Skin epidermis (tissue), 12 donors: ENCODE measurements at regions not wholly inside any gene's neighbourhood (a gene's known extent, or its start where the extent isn't known, plus 50 kb on each side); places are given as distances from the start of the nearest gene placed in this dataset.
"Not testable (repeated sequence)": the region's sequence is repeated elsewhere in the genome, so short reads cannot be mapped to it uniquely, and the experiment has no call there.

Experiments
- H3K27ac ChIP-seq, 21 experiments: fragments of 200-600 bp; sonication (generic) in 11 of 21; one replicate each; pipeline ENCODE4 v1.5.0; 2020; ENCODE audit warnings: mild to moderate bottlenecking in 3 of 21, inconsistent platforms in 2 of 21, moderate library complexity in 2 of 21
- H3K4me3 ChIP-seq, 7 experiments: fragments of 200-600 bp; sonication (generic) in 2 of 7; one replicate each; pipeline ENCODE4 v1.5.0; 2020; ENCODE audit warnings: inconsistent platforms in 2 of 7, mild to moderate bottlenecking in 2 of 7, moderate library complexity in 1 of 7

DNA sequence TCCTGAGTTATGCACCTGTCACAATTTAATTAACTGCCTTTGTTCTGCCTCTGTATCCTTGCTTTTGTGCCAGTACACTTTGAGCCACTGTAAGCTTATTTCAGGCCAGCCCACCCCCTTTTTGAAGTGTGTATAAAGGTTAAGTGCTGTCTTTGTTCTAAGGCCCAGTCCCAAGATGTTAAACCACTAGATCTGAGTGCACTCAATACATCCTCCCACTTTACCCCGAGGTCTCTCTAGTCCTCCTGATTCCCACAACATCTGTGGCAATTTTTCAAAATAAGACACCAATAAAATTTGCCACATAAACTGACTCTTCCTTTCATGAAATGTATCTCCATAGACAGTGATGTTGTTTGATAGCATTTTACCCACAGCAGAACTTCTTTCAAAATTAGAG is 124.1 kb upstream of the SPIN4 start:
- no peak overlapping the region for H3K27ac ChIP-seq
- no peak overlapping the region for H3K4me3 ChIP-seq

DNA sequence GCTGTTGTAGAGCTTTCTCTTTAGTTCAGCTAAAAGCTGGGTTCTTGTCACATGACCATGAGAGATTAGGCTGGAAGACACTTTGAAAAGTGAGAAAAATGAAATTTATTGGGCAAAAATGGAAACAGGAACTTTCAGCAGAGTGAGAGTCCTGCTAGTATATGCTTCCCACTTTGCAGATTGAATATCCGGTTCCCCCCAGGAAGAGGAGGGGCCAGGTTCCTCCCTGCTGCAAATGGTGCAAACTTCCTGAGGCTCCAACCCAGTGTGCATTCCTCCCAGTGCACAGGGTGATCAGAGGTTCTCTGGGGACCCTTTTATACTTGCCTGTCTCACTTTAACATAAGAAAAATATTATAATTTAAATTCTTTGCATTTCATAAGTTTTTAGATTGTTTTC is 119.9 kb upstream of the SPIN4 start:
- no peak overlapping the region for H3K27ac ChIP-seq
- H3K4me3 ChIP-seq: no peak overlapping the region

DNA sequence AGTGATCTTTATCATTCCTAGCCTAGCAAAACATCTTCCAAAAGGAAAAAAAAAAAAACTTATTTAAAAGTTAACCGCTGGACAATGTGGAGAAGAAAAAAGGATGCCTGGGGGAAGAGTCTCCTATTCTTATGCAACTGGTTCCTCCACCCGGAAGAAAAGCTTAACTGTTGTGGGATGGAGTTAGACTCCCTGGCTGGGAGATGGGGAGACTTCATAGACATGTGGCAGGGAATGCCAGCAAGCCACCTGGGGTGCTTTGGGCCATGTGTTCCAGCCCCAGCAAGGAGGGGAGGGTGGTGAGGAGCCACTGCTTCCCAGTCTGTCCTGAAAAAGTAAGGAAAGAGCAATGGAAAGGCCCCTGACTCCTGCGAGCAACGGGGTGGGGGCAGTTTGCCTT is 119.4 kb upstream of the SPIN4 start:
- no peak overlapping the region for H3K27ac ChIP-seq
- H3K4me3 ChIP-seq: no peak overlapping the region

DNA sequence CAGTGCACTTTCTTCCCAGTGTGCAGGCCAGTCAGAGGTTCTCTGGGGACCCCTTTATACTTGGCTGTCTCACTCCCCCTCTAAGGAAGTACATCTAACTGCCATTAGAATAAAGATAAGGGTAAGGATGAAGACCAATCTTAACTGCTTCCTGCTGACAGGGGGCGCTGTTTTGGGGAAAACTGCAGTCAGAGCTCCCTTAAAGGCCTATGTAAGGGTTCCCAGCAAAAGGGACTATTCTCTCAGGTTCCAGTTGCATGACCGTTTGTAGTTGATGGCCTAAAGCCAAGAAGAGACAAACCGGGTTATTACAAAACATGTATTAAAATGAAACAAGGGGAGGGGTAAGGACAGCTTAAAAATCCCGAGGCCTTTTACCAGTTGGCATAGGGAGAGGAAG is 115.6 kb upstream of the SPIN4 start:
- Histone ChIP-seq H3K27ac (no peak overlapping the region), H3K4me3 (no peak overlapping the region)

DNA sequence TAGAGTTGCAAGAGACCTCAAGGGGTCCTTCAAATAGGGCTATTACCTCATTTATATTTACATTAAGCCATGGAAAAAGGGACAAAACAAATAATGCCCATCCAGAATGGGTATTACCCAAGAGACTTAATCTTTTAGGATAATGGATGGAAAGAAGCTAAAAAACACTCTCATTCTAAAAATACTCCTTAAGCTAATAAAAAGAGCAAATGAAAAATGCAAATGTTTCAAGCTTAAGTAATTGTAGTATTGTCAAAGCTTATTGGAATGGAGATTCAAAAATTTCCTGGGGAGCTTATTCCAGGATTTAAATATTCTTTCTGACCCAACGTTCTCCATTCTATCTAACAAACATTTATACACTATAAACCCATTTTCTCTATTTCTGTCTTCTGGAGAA is 107.8 kb upstream of the SPIN4 start:
- Histone ChIP-seq H3K4me3 (no peak overlapping the region), H3K27ac (no peak overlapping the region)

DNA sequence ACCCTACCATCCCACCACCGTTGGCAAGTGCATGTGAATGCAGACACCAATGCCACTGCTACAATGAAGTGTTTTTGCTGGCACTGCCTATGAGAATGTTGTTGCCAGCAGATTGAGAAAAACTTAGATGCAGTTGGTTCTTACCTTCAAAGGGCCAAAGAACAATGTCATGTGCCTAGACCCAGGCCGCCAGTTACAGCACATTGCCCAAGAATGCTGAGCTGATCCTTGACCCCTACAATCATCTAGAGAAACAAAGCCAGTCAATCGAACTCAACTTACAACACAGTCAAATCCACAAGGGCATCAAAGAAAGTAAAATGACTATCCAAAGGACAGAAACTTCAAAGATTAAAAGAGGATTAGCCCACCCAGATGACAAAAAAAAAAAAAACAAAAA is 102.4 kb upstream of the SPIN4 start:
- no peak overlapping the region for H3K4me3 ChIP-seq
- H3K27ac ChIP-seq: no peak overlapping the region

DNA sequence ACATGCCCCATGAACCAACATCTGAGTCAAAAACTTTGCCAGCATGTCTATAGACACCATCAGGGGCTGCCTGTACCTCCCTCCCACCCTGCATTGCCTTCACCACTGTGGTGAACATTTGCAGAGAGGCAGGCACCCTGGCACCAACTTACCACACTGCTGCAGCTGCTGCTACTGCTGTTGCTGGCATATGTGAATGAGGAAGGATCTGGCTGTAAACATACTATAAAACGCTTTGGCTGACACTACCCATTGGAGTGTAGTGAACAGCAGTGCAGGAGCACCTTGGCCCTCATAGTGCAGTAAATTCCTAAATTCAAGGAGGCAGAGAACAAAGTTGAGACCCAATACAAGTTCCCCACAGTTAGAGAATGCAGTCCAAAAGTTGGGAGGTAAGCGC is 90.6 kb upstream of the SPIN4 start:
- Histone ChIP-seq H3K4me3 (no peak overlapping the region), H3K27ac (no peak overlapping the region)

DNA sequence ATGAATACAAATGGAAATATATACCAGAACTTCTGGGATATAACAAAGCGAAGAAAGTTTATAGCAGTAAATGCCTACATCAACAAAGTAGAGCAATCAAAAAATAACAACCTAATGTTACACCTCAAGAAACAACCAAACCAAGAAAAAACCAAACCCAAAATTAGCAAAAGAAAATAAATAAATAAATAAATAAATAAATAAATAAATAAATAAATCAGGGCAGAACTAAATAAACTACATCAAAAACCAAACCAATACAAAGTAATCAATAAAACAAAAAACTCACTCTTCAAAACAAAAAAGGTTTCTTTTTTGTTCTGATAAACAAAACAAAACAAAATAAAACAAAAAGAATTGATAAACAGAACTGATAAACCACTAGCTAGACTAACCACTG is 88.4 kb upstream of the SPIN4 start:
- Histone ChIP-seq H3K27ac (no peak overlapping the region), H3K4me3 (no peak overlapping the region)

DNA sequence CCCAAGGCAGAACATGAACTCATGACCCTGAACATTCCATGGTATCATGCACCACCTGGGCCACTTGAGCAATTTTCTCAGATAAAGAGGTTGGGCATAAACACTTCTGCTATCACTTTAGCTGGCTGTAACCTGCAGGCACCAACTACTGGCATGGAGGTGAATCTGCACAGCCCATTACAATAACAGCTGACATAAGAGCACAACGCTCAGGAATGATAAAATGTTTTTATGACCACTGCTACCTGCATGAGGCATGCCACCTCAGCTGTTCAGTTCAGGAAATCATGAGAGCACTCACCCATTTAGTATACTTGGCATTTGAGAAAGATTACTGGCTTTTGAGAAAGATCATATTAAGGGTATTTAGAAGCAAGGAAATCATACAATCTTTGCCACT is 85.7 kb upstream of the SPIN4 start:
- no peak overlapping the region for H3K27ac ChIP-seq
- H3K4me3 ChIP-seq: no peak overlapping the region

DNA sequence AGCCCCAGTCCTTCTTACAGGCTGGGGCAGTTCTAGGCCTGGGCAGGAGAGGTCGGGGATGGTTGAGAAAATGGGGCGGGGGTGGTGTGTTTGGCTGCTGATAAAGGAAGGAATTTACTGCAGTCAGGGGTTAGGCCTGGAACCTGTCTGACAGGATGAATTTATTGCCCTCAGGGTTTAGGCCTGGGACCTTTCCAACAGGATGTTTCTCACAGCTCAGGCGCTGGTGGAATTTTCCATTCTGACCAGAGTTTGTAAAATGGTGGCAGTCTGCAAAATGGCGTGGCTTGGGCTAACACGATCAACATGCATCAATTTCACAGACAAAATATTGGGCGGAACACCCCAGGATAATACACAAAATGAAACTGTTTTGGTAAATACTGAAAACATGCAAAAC is 83.5 kb upstream of the SPIN4 start:
- Histone ChIP-seq H3K27ac (peak overlapping the region in 3 of 21 experiments; percentile 3 to 35 (median 31)), H3K4me3 (no peak overlapping the region)

DNA sequence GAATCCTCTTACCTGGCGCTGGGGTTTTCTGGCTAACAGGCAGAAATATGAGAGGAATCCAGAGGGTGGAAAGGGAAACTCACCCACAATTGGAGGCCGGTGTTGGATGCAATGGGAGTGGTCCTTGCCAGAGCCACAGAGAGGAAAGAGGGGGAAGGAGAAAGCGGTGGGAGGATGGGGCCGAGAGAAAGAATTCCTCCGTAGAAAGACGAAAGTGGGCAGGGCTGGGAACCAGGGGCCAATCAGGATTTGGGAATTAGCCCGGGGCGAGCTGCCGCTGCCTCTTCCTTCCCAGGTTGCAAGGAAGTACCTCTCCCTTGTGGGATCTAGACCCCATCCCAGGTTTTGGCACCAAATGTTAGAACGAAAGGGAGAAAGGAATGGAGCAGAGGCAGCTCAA is 83.1 kb upstream of the SPIN4 start:
- H3K27ac ChIP-seq: peak overlapping the region in 4 of 21 experiments; percentile 3 to 35 (median 26)
- no peak overlapping the region for H3K4me3 ChIP-seq

DNA sequence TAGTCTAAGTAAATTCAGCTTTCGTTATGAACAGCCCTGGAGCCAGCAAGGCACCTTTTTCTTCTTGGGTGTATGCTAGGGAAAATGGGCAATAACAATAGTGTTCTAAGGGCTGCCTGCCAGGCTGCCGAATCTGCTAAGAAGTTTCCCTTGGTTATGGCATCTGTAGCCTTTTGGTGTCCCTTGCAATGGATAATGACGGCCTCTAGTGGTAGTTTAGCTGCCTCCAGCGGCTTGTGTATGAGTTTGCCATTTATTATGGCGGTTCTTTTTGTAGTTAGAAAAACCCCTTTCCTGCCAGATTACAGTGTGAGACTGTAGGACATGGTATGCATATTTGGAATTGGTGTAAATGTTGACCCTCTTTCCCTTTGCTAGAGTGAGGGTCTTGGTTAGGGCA is 78.9 kb upstream of the SPIN4 start:
- no peak overlapping the region for H3K4me3 ChIP-seq
- H3K27ac ChIP-seq: no peak overlapping the region

DNA sequence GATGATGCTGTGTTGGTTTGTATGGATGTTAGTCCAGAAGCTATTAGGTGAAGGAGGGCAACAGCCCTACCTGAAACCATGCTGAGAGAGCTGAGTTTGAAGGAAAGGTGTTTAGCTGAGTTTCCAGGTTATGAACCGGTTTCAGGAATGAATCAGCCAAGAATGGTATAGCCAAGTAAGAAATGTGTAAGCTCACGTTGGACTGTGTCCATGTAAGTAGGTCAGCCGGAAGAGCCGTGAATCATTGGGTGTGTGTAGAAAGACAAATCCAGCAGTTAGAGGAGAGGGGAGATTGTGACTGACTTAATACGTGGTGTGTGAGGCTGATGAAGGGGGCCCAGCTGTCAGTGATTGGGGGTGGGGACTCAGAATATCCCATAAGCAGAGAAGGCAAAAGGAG is 77.2 kb upstream of the SPIN4 start:
- no peak overlapping the region for H3K27ac ChIP-seq
- H3K4me3 ChIP-seq: no peak overlapping the region

DNA sequence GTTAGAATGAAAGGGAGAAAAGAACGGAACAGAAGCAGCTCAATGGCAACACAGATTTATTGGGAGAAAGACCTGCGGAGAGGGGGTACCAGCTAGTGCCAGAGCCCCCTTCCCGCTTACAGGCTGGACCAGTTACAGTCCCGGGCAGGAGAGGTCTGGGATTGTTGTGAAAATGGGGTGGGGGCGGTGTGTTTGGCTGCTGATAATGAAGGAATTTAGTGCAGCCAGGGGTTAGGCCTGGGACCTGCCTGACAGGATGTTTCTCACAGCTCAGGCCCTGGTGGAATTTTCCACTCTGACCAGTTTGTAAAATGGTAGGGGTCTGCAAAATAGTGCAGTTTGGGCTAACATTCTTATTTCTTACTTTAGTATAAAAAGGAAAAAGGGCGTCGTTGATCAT is 75.4 kb upstream of the SPIN4 start:
- Histone ChIP-seq H3K27ac (no peak overlapping the region), H3K4me3 (no peak overlapping the region)

DNA sequence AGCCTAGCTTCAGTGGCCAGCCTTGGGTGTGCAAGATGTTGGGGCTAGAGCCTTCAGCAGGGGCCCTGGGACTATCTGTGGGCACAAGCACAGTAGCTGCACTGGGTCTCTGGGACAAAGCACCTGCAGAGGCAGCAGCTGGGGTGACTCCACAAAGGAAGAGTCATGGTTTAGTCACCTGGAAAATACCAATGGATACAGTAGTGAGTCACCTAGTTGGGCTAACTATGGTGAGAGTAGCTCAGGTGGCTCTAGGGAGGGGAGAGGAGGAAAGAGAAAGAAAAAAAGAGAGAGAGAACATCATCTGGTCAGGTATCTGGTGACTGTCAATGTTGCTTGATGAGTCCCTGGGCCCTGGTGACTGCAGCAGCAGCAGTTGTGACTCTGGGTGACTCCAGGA is 72.9 kb upstream of the SPIN4 start:
- Histone ChIP-seq H3K4me3 (no peak overlapping the region), H3K27ac (no peak overlapping the region)

DNA sequence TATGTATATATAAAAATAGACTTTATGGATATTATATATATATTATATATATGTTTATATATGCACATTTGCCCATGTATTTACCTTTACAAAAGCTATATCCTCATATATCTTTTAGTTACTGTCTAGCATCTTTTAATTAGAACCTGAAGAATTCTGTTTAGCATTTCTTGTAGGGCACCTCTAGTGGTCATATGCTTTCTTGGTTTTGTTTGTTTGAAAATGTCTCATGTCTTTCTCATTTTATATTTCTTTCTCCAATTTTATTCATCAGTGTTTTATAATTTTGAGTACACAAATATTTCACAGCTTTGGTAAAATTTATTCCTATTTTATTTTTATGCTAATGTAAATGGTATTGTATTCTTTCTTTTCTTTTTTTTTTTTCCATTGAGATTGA is 70.3 kb upstream of the SPIN4 start:
- no peak overlapping the region for H3K27ac ChIP-seq
- no peak overlapping the region for H3K4me3 ChIP-seq

DNA sequence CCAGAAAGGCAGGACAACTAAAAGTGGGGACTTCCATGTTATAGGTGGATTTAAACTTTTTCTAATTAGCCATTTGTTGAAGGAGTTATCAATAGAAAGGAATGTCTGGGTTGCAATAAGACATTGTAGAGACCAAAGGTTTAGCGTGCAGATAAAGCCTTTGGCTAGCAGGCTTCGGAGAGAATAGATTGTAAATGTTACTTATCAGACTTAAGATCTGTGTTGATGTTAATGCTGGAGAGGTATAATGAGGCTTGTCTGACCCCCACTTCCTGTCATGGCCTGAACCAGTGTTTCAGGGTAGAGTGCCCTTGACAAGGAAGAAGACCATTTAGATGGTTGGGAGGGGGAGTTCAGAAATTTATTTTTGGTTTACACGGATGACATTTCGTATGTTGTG is 67.1 kb upstream of the SPIN4 start:
- Histone ChIP-seq H3K27ac (no peak overlapping the region), H3K4me3 (no peak overlapping the region)

DNA sequence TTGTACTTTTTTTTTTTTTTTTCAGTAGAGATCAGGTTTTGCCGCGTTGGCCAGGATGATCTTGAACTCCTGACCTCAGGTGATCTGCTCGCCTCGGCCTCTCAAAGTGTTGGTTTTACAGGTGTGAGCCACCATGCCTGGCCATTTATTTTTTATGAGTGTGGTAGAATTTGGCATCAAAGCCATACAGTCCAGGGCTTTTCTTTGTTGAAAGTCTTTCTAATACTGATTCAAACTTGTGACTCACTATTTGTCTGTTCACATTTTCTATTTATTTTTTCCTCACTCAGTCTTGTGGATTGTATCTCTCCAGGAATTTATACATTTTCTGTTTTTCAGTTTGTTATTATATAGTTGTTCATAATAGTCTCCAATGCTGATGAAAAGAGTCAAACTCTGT is 66.5 kb upstream of the SPIN4 start:
- Histone ChIP-seq H3K4me3 (no peak overlapping the region), H3K27ac (no peak overlapping the region)

DNA sequence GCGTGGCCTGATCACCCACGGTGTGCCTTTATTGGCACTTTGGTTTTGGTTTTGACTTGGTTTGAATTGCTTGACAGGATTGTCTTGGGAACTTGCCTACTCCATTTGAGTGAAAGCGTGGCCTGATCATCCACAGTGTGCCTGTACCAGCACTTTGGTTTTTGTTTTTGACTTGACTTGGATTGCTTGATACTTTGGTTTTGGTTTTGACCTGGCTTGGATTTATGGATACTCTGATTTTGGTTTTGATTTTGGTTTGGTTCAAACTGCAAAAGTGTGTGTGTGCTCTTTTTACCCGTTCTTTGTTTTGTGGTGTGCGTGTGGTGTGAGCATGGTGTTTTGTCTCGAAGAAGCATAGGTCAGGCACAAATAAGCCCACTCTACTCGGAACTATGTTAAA is 58.8 kb upstream of the SPIN4 start:
- not testable (repeated sequence) for H3K4me3 ChIP-seq, H3K27ac ChIP-seq

DNA sequence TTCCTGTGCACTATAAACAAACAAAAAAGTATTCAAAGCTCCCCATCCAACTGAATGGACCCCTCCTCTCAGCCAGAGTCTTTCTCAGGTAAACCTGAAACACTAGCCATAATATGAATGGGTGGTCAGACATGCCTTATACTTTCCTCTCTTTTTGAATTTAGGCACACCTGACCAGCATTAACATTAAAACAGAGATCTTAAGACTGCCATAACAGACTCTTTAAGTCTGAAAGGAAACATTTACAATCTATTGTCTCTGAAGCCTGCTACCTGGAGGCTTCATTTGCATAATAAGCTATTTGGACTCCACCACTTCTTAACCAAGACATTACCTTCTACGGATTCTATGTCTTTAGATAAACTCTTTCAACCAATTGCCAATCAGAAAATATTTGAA is 56.9 kb upstream of the SPIN4 start:
- Histone ChIP-seq H3K27ac (no peak overlapping the region), H3K4me3 (no peak overlapping the region)

DNA sequence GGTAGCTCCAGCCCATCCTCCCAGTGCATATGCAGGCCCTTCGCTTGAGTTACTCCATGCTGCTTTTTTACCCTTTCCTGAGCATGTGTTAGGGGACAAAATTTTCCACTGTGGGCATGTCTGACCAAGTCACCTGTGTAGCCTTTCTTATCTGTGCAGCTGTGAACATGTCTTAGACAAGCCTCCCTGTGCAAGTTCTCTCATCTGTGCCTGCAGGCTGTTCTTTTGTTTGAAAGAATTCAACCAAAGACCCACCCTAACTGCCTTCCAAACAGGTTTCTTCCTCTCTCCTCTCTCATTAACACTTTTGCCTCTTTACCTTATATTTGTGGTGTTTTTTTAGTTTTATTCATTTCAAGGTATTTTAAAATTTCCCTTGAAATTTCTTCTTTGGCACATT is 53.2 kb upstream of the SPIN4 start:
- no peak overlapping the region for H3K4me3 ChIP-seq

DNA sequence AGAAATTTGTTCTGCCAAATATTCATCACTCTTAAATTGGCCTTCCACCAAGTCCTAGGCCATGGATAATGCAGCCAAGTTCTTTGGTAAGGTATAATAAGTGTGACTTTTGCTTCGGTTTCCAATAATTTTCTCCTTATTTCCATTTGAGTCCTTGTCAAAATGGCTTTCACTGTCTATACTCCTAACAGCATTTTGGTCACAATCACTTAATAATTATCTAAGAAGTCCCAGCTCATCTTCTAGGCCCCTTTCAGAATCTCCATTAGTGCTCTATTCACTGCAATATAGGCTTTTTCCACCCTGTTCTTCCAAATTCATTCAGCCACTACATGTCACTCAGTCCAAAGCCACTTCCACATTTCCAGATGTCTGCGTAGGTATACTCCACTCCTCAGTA is 51.0 kb upstream of the SPIN4 start:
- Histone ChIP-seq H3K27ac (no peak overlapping the region), H3K4me3 (no peak overlapping the region)

More for the DNA sequence above, 53.2 kb upstream of the SPIN4 start:
- no peak overlapping the region for H3K27ac ChIP-seq
